ENCODE measurements at regions not wholly inside any gene's neighbourhood (a gene's known extent, or its start where the extent isn't known, plus 50 kb on each side); places are given as distances from the start of the nearest gene placed in this dataset.

GRCh38 chr2:195425328-195425727, 231.7 kb upstream of the SLC39A10 start:
- H3K4me3 ChIP-seq (ENCODE audit: low read length) = no peak overlapping the region
- no peak for TF ChIP-seq ZNF274 (IDR thresholded peaks at IDR 0.05; ENCODE audit: low read depth, low read length)

GRCh38 chr2:195419033-195419432, 238.0 kb upstream of the SLC39A10 start:
- H3K4me3 ChIP-seq (ENCODE audit: low read length) = no peak overlapping the region
- no peak for TF ChIP-seq ZNF274 (IDR thresholded peaks at IDR 0.05; ENCODE audit: low read depth, low read length)

- no peak for TF ChIP-seq ZNF274 (IDR thresholded peaks at IDR 0.05; ENCODE audit: low read depth, low read length)
- no peak overlapping the region for H3K4me3 ChIP-seq (ENCODE audit: low read length)
These were observed 242.4 kb upstream of the SLC39A10 start for GRCh38 chr2:195414537-195415100.

- H3K4me3 ChIP-seq (ENCODE audit: low read length) = no peak overlapping the region
- TF ChIP-seq ZNF274 (IDR thresholded peaks at IDR 0.05; ENCODE audit: low read depth, low read length) = no peak
These were observed 243.1 kb upstream of the SLC39A10 start for GRCh38 chr2:195413944-195414343.

GRCh38 chr2:195413422-195413821, 243.6 kb upstream of the SLC39A10 start:
- no peak overlapping the region for H3K4me3 ChIP-seq (ENCODE audit: low read length)
- no peak for TF ChIP-seq ZNF274 (IDR thresholded peaks at IDR 0.05; ENCODE audit: low read depth, low read length)

GRCh38 chr2:195411219-195411687, 245.8 kb upstream of the SLC39A10 start:
- no peak for TF ChIP-seq ZNF274 (IDR thresholded peaks at IDR 0.05; ENCODE audit: low read depth, low read length)
- H3K4me3 ChIP-seq (ENCODE audit: low read length) = no peak overlapping the region

- no peak for TF ChIP-seq ZNF274 (IDR thresholded peaks at IDR 0.05; ENCODE audit: low read depth, low read length)
These were observed 246.9 kb upstream of the SLC39A10 start for GRCh38 chr2:195410074-195410671.

GRCh38 chr2:195408811-195409210, 248.2 kb upstream of the SLC39A10 start:
- TF ChIP-seq ZNF274 (IDR thresholded peaks at IDR 0.05; ENCODE audit: low read depth, low read length) = no peak
- no peak overlapping the region for H3K4me3 ChIP-seq (ENCODE audit: low read length)

More at GRCh38 chr2:195410074-195410671, 246.9 kb upstream of the SLC39A10 start:
- H3K4me3 ChIP-seq (ENCODE audit: low read length) = no peak overlapping the region

GRCh38 chr2:195408196-195408595, 248.8 kb upstream of the SLC39A10 start:
- TF ChIP-seq ZNF274 (IDR thresholded peaks at IDR 0.05; ENCODE audit: low read depth, low read length) = no peak
- H3K4me3 ChIP-seq (ENCODE audit: low read length) = no peak overlapping the region

- TF ChIP-seq ZNF274 (IDR thresholded peaks at IDR 0.05; ENCODE audit: low read depth, low read length) = no peak
- no peak overlapping the region for H3K4me3 ChIP-seq (ENCODE audit: low read length)
These were observed 249.2 kb upstream of the SLC39A10 start for GRCh38 chr2:195407783-195408182.

GRCh38 chr2:195406886-195407603, 250.0 kb upstream of the SLC39A10 start:
- H3K4me3 ChIP-seq (ENCODE audit: low read length) = no peak overlapping the region
- TF ChIP-seq ZNF274 (IDR thresholded peaks at IDR 0.05; ENCODE audit: low read depth, low read length) = no peak

- no peak overlapping the region for H3K4me3 ChIP-seq (ENCODE audit: low read length)
- no peak for TF ChIP-seq ZNF274 (IDR thresholded peaks at IDR 0.05; ENCODE audit: low read depth, low read length)
These were observed 252.4 kb upstream of the SLC39A10 start for GRCh38 chr2:195404651-195405050.

GRCh38 chr2:195396479-195396878, 260.5 kb upstream of the SLC39A10 start:
- no peak overlapping the region for H3K4me3 ChIP-seq (ENCODE audit: low read length)
- TF ChIP-seq ZNF274 (IDR thresholded peaks at IDR 0.05; ENCODE audit: low read depth, low read length) = no peak

- TF ChIP-seq ZNF274 (IDR thresholded peaks at IDR 0.05; ENCODE audit: low read depth, low read length) = no peak
- H3K4me3 ChIP-seq (ENCODE audit: low read length) = no peak overlapping the region
These were observed 261.7 kb upstream of the SLC39A10 start for GRCh38 chr2:195395362-195395761.
